Progenitor cell of endocrine pancreas (in vitro differentiated cells): ENCODE measurements at regions not wholly inside any gene's neighbourhood (a gene's known extent, or its start where the extent isn't known, plus 50 kb on each side); places are given as distances from the start of the nearest gene placed in this dataset.
A peak's percentile ranks its signal among the peaks of the same experiment; 100 is the strongest.

Experiments
- DNase-seq: peaks from one replicate; pipeline ENCODE4 v3.0.0; 2021; ENCODE audit warnings: low spot score; ENCODE audit not compliant: unreplicated experiment
- H3K27ac Mint-ChIP-seq: 2 replicates; pipeline ENCODE4 v1.8.0; 2021; ENCODE audit warnings: mild to moderate bottlenecking, moderate library complexity, mixed read lengths
- H3K27me3 Mint-ChIP-seq: 2 replicates; pipeline ENCODE4 v1.8.0; 2021; ENCODE audit warnings: mixed read lengths
- H3K36me3 Mint-ChIP-seq: 2 replicates; pipeline ENCODE4 v1.8.0; 2022; ENCODE audit warnings: mixed read lengths; ENCODE audit not compliant: insufficient read depth
- H3K4me1 Mint-ChIP-seq: 2 replicates; pipeline ENCODE4 v1.8.0; 2021; ENCODE audit warnings: low read depth, mixed read lengths
- H3K4me3 Mint-ChIP-seq: 2 replicates; pipeline ENCODE4 v1.8.0; 2021; ENCODE audit warnings: low read depth, mild to moderate bottlenecking, moderate library complexity, mixed read lengths
- H3K9me3 Mint-ChIP-seq: 2 replicates; pipeline ENCODE4 v1.8.0; 2021; ENCODE audit warnings: low read depth, mixed read lengths
- TF ChIP-seq, protein P1 (sequence below): fragments of 200-600 bp; sonication (generic); IDR thresholded peaks from one replicate; pipeline ENCODE4 v1.5.0; 2021; ENCODE audit warnings: antibody characterized with exemption, mild to moderate bottlenecking; ENCODE audit not compliant: unreplicated experiment

DNA sequence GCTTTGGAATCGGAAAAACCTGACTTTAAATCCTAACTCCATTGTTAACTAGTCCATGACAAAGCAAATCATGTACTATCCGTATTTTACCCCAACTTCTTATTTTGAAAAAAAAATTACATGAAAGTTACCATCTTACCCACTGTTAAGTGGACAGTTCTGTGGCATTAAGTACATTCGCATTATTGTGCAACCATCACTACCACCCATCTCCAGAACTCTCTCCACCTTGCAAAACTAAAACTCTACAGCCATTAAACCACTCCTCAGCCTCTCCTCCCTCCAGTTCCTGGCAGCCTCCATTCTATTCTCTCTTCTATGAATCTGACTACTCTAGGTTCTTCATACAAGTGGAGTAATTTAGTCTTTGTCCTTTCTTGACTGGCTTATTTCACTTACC is 176.5 kb downstream of the USP12 start:
- no peak for DNase-seq
- no peak overlapping the region for H3K27ac Mint-ChIP-seq
- H3K4me1 Mint-ChIP-seq, result peaks cover 3% of the 10 kb centered on the region
- TF ChIP-seq, protein P1, sequence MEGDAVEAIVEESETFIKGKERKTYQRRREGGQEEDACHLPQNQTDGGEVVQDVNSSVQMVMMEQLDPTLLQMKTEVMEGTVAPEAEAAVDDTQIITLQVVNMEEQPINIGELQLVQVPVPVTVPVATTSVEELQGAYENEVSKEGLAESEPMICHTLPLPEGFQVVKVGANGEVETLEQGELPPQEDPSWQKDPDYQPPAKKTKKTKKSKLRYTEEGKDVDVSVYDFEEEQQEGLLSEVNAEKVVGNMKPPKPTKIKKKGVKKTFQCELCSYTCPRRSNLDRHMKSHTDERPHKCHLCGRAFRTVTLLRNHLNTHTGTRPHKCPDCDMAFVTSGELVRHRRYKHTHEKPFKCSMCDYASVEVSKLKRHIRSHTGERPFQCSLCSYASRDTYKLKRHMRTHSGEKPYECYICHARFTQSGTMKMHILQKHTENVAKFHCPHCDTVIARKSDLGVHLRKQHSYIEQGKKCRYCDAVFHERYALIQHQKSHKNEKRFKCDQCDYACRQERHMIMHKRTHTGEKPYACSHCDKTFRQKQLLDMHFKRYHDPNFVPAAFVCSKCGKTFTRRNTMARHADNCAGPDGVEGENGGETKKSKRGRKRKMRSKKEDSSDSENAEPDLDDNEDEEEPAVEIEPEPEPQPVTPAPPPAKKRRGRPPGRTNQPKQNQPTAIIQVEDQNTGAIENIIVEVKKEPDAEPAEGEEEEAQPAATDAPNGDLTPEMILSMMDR, result no peak
- H3K27me3 Mint-ChIP-seq, result peaks cover 7% of the 10 kb centered on the region
- no peaks in the 10 kb centered on the region for H3K36me3 Mint-ChIP-seq
- H3K4me3 Mint-ChIP-seq, result no peak overlapping the region
- peaks cover 4% of the 10 kb centered on the region for H3K9me3 Mint-ChIP-seq

DNA sequence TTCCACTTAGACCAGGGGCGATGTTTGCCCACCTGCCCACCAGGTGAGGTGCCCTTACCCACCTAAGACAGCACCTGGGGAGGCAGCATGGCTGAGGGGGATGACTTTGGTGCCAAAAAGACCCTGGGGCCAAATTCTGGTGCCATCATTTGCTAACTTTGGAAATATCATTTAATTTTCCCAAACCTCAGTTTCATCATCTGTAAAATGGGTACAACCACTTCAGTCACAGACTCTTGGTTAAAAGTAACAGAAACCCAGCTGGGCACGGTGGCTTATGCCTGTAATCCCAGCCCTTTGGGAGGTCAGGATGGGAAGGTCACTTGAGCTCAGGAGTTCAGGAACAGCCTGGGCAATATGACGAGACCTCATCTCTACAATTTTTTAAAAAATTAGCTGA is 177.8 kb downstream of the USP12 start:
- no peak for DNase-seq
- Mint-ChIP-seq H3K9me3 (peaks cover 4% of the 10 kb centered on the region), H3K4me1 (peaks cover 12% of the 10 kb centered on the region), H3K36me3 (no peaks in the 10 kb centered on the region), H3K27ac (no peak overlapping the region), H3K4me3 (no peak overlapping the region), H3K27me3 (peaks cover 2% of the 10 kb centered on the region)
- TF ChIP-seq, protein P1, result no peak

DNA sequence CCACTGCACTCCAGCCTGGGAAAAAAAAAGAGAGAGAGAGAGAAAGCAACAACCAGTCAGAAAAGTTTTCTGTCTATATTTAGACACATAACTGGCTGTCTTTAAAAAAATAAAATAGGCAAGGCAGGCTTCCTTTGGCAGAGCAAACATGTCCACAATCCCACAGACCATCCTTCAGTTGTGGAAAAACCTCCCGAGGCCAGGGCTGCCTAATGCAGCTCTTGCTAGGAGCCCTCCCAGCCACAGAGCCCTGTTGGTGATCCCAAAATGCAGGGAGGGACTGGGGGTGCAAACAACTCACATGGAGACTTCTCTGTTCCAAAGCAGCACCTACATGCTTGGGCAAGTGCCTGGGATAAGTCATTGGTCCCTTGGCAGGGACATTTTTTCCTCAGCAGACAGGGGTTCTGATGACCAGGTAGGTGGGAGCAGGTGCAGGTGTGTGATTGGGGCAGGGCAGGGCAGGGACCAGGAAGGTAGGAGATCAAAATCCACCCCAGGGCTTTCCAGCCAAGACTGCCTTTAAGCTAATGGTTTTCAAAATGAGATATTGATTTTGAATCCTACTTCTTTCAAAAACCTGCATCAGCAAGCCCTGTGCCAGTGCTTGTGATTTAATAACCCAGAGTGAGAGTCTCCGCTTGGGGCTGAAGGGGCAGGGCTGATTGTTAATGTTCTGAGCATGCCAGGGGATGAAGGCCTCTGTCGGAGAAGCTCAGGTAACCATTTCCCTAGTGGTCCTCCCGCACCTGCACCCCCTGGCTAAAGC is 178.5 kb downstream of the USP12 start:
- Mint-ChIP-seq H3K4me1 (peaks cover 12% of the 10 kb centered on the region), H3K36me3 (no peaks in the 10 kb centered on the region), H3K27ac (no peak overlapping the region), H3K4me3 (no peak overlapping the region), H3K9me3 (peaks cover 4% of the 10 kb centered on the region), H3K27me3 (peaks cover 2% of the 10 kb centered on the region)
- TF ChIP-seq, protein P1, result no peak
- DNase-seq, result no peak

DNA sequence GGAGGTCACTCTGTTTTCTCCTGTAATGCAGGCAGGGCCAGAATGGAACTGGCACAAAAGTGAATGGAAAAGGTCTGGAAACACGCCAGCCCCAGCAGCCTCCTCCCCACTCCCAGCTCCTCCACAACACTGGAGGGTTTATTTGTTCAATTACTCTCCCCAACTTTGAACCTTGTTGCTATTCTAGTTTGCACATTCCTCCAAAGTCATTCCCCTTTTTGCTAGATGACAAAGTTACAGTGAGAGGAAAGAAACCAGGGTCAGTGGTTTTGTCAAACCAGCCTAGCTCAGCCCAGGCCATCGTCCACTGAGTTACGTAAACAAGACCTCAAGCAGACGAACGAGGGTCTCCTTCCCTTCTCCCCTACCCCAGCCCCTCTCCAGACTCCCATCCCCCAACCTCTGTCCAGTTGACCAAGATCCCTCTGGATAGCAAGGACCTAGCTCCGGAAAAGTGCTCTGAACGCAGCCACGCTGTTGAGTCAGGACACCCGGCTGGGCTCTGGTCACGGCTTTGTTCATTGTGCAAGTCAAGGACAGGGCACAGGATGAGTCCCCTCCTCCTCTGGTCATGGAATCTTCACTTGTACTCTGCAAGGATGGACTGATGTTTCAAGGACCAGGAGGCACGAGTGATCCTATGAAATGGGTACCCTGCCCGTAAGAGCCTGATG is 180.0 kb downstream of the USP12 start:
- Mint-ChIP-seq H3K27me3 (peaks cover 8% of the 10 kb centered on the region), H3K4me3 (no peak overlapping the region), H3K4me1 (peaks cover 12% of the 10 kb centered on the region), H3K36me3 (no peaks in the 10 kb centered on the region), H3K27ac (no peak overlapping the region), H3K9me3 (peaks cover 4% of the 10 kb centered on the region)
- TF ChIP-seq, protein P1, result no peak
- DNase-seq, result no peak

DNA sequence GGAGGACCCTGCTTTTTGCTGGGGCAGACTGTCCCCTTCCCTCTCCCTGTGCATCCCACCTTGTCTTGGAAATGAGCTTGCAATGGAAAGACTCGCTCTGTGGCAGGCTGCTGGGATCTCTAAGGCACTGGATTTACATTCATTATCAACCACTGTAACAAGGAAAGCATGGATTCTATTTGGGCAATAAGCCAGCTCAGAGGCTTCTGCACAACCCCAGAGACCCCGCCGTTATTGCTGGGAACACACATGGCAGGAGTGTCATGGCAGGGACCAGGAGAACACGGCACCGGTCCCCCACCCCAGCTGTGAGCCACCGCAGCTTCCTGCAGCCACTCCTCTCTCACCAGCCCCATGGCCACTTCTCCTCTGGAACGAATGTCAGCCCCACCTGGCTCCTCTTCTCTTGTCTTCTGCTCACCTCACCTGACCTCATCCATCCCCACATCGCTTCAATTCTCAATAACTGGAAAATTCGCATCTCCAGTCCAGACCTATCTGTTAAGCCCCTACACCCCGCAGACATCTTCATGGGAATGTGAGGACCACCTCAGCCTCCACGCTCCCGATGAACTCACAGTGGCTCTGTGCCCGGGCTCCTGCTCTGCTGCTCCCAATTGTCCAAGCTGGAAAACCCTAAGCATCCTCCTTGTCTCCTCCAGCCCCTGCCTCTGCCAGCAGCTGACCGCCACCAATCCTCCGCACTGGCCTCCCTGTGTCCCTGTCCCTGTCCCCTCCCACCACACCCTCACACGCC is 181.5 kb downstream of the USP12 start:
- peak overlapping the region; percentile 16 for H3K27ac Mint-ChIP-seq
- TF ChIP-seq, protein P1, result no peak
- no peaks in the 10 kb centered on the region for H3K36me3 Mint-ChIP-seq
- peaks cover 16% of the 10 kb centered on the region for H3K4me1 Mint-ChIP-seq
- DNase-seq, result no peak
- H3K27me3 Mint-ChIP-seq, result peaks cover 8% of the 10 kb centered on the region
- H3K9me3 Mint-ChIP-seq, result no peaks in the 10 kb centered on the region
- H3K4me3 Mint-ChIP-seq, result no peak overlapping the region
